ENCODE measurements at regions not wholly inside any gene's neighbourhood (a gene's known extent, or its start where the extent isn't known, plus 50 kb on each side); places are given as distances from the start of the nearest gene placed in this dataset.

DNA sequence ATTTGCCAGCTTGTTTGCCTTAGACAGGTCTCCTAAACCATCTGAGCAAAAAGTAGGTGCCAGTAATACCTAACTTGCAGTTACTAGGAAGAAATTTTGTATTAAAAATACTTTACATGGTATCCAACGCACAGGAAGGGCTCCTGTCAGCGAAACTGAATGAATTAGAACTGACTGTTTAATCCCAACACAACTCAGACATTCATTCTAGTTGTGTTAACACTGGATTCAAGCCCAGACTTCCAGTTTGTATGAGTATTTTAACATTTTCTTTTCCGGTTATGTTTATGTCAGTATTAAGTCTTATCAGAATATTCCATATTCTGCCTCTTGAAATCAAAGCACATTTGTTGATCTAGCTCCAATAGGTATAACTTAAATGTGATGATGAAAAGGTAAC is 82.0 kb upstream of the SOX2 start:
- no peak overlapping the region for H3K4me3 ChIP-seq (replicated peaks in 1 of 2; ENCODE audit: low read depth in 2 of 2, low read length in 2 of 2)
- TF ChIP-seq, protein P1, sequence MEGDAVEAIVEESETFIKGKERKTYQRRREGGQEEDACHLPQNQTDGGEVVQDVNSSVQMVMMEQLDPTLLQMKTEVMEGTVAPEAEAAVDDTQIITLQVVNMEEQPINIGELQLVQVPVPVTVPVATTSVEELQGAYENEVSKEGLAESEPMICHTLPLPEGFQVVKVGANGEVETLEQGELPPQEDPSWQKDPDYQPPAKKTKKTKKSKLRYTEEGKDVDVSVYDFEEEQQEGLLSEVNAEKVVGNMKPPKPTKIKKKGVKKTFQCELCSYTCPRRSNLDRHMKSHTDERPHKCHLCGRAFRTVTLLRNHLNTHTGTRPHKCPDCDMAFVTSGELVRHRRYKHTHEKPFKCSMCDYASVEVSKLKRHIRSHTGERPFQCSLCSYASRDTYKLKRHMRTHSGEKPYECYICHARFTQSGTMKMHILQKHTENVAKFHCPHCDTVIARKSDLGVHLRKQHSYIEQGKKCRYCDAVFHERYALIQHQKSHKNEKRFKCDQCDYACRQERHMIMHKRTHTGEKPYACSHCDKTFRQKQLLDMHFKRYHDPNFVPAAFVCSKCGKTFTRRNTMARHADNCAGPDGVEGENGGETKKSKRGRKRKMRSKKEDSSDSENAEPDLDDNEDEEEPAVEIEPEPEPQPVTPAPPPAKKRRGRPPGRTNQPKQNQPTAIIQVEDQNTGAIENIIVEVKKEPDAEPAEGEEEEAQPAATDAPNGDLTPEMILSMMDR (IDR thresholded peaks at IDR 0.05; ENCODE audit: low read depth, low read length), result no peak
- peak; percentile 21 to 25 for DNase-seq (ENCODE audit: low read depth in 2 of 2)

- TF ChIP-seq, protein P1 (IDR thresholded peaks at IDR 0.05; ENCODE audit: low read depth, low read length), result no peak
- H3K4me3 ChIP-seq (replicated peaks in 1 of 2; ENCODE audit: low read depth in 2 of 2, low read length in 2 of 2), result no peak overlapping the region
- peak; percentile 37 to 76 for DNase-seq (ENCODE audit: low read depth in 2 of 2)
Observed at GRCh38 chr3:181629029-181629428, 82.7 kb upstream of the SOX2 start.

GRCh38 chr3:181628384-181628783 is 83.3 kb upstream of the SOX2 start:
- no peak for DNase-seq (ENCODE audit: low read depth in 2 of 2)
- TF ChIP-seq, protein P1 (IDR thresholded peaks at IDR 0.05; ENCODE audit: low read depth, low read length), result no peak
- H3K4me3 ChIP-seq (replicated peaks in 1 of 2; ENCODE audit: low read depth in 2 of 2, low read length in 2 of 2), result no peak overlapping the region

GRCh38 chr3:181626036-181626435 is 85.7 kb upstream of the SOX2 start:
- DNase-seq (ENCODE audit: low read depth in 2 of 2), result no peak
- TF ChIP-seq, protein P1 (IDR thresholded peaks at IDR 0.05; ENCODE audit: low read depth, low read length), result no peak
- no peak overlapping the region for H3K4me3 ChIP-seq (replicated peaks in 1 of 2; ENCODE audit: low read depth in 2 of 2, low read length in 2 of 2)

GRCh38 chr3:181623924-181624694 is 87.6 kb upstream of the SOX2 start:
- no peak overlapping the region for H3K4me3 ChIP-seq (replicated peaks in 1 of 2; ENCODE audit: low read depth in 2 of 2, low read length in 2 of 2)
- DNase-seq (ENCODE audit: low read depth in 2 of 2), result peak; percentile 15 to 72
- TF ChIP-seq, protein P1 (IDR thresholded peaks at IDR 0.05; ENCODE audit: low read depth, low read length), result no peak

GRCh38 chr3:181622365-181622764 is 89.4 kb upstream of the SOX2 start:
- no peak overlapping the region for H3K4me3 ChIP-seq (replicated peaks in 1 of 2; ENCODE audit: low read depth in 2 of 2, low read length in 2 of 2)
- TF ChIP-seq, protein P1 (IDR thresholded peaks at IDR 0.05; ENCODE audit: low read depth, low read length), result no peak
- DNase-seq (ENCODE audit: low read depth in 2 of 2), result peak; percentile 33 to 79

- no peak for DNase-seq (ENCODE audit: low read depth in 2 of 2)
- H3K4me3 ChIP-seq (replicated peaks in 1 of 2; ENCODE audit: low read depth in 2 of 2, low read length in 2 of 2), result no peak overlapping the region
- TF ChIP-seq, protein P1 (IDR thresholded peaks at IDR 0.05; ENCODE audit: low read depth, low read length), result no peak
Observed at GRCh38 chr3:181619897-181620296, 91.8 kb upstream of the SOX2 start.

Data from cardiac fibroblast (primary cell).